ENCODE measurements at regions not wholly inside any gene's neighbourhood (a gene's known extent, or its start where the extent isn't known, plus 50 kb on each side); places are given as distances from the start of the nearest gene placed in this dataset.
"Not testable (repeated sequence)": the region's sequence is repeated elsewhere in the genome, so short reads cannot be mapped to it uniquely, and the experiment has no call there.

GRCh38 chr2:109724533-109725460 lies 69.3 kb upstream of the RGPD5 start:
- Histone ChIP-seq H3K27ac (no peak overlapping the region), H3K4me3 (no peak overlapping the region), H3K9me3 (no peaks in the 10 kb centered on the region), H3K36me3 (no peaks in the 10 kb centered on the region), H3K27me3 (no peaks in the 10 kb centered on the region), H3K4me1 (peaks cover 0 to 26% (median 24%) of the 10 kb centered on the region in 4 donors)
- TF ChIP-seq POLR2AphosphoS5 (IDR thresholded peaks at IDR 0.05), result no peak
- TF ChIP-seq POLR2A (IDR thresholded peaks at IDR 0.05), result no peak
- no peak for TF ChIP-seq EP300 (IDR thresholded peaks at IDR 0.05)
- TF ChIP-seq CTCF (IDR thresholded peaks at IDR 0.05), result no peak
- intact Hi-C loops (cut with DNase I), result no loop called here
- WGBS, 2 donors, result 92 to 95% methylated on average over 9 of the region's 9 CpGs
- DNase-seq, result no peak

GRCh38 chr2:109726379-109727270 lies 67.5 kb upstream of the RGPD5 start:
- intact Hi-C loops (cut with DNase I), result no loop called here
- peak; percentile 35 for DNase-seq
- Histone ChIP-seq H3K4me3 (no peak overlapping the region), H3K4me1 (peaks cover 0 to 9% (median 8%) of the 10 kb centered on the region in 4 donors), H3K27ac (no peak overlapping the region), H3K27me3 (no peaks in the 10 kb centered on the region), H3K36me3 (no peaks in the 10 kb centered on the region), H3K9me3 (no peaks in the 10 kb centered on the region)
- TF ChIP-seq EP300 (IDR thresholded peaks at IDR 0.05) (no peak), CTCF (IDR thresholded peaks at IDR 0.05) (no peak), POLR2AphosphoS5 (IDR thresholded peaks at IDR 0.05) (no peak), POLR2A (IDR thresholded peaks at IDR 0.05) (no peak)
- WGBS, 2 donors, result 32 to 74% methylated on average over 16 of the region's 16 CpGs

- 95 to 97% methylated on average over 4 of the region's 4 CpGs for WGBS, 2 donors
- Histone ChIP-seq H3K4me3 (no peak overlapping the region), H3K36me3 (no peaks in the 10 kb centered on the region), H3K27me3 (no peaks in the 10 kb centered on the region), H3K4me1 (no peaks in the 10 kb centered on the region), H3K27ac (no peak overlapping the region), H3K9me3 (no peaks in the 10 kb centered on the region)
- intact Hi-C loops (cut with DNase I), result no loop called here
- peak; percentile 6 for DNase-seq
- TF ChIP-seq POLR2AphosphoS5 (IDR thresholded peaks at IDR 0.05), result no peak
These were observed 66.1 kb upstream of the RGPD5 start for GRCh38 chr2:109727929-109728447.

- peak; percentile 19 for DNase-seq
- H3K36me3 ChIP-seq, H3K27ac ChIP-seq, H3K27me3 ChIP-seq, H3K9me3 ChIP-seq, H3K4me3 ChIP-seq, H3K4me1 ChIP-seq: not testable (repeated sequence)
- intact Hi-C loops (cut with DNase I), result loop anchor here (2.0 kb wide), 1 partner anchor 187 kb away; no protein-coding TSS in a partner anchor
- 93 to 94% methylated on average over 14 of the region's 14 CpGs for WGBS, 2 donors
These were observed 60.4 kb upstream of the RGPD5 start for GRCh38 chr2:109733746-109734145.

GRCh38 chr2:109736177-109736827 lies 57.8 kb upstream of the RGPD5 start:
- 40 to 56% methylated on average over 15 of the region's 15 CpGs for WGBS, 2 donors
- Histone ChIP-seq H3K4me3 (no peak overlapping the region), H3K9me3 (no peaks in the 10 kb centered on the region), H3K27ac (no peak overlapping the region), H3K36me3 (no peaks in the 10 kb centered on the region), H3K27me3 (no peaks in the 10 kb centered on the region), H3K4me1 (no peaks in the 10 kb centered on the region)
- intact Hi-C loops (cut with DNase I), result loop anchor here (1.0 kb wide), 1 partner anchor 194 kb away; no protein-coding TSS in a partner anchor
- peak; percentile 80 for DNase-seq
- TF ChIP-seq CTCF (IDR thresholded peaks at IDR 0.05), result peak in 3 of 4 experiments; percentile 54 to 69 (median 69)
- no peak for TF ChIP-seq EP300 (IDR thresholded peaks at IDR 0.05)

Data from sigmoid colon (tissue), 6 donors.